Stimulated activated CD4-positive, alpha-beta T cell treated with anti-CD3 and anti-CD28 coated beads, Interleukin-2, amount 100 ng/mL, for 24 hours (primary cell): ENCODE measurements at regions not wholly inside any gene's neighbourhood (a gene's known extent, or its start where the extent isn't known, plus 50 kb on each side); places are given as distances from the start of the nearest gene placed in this dataset.
A peak's percentile ranks its signal among the peaks of the same experiment; 100 is the strongest.
"Not testable (repeated sequence)": the region's sequence is repeated elsewhere in the genome, so short reads cannot be mapped to it uniquely, and the experiment has no call there.

ENCODE experiments used
- DNase-seq, 2 donors: peaks; one replicate each; pipeline ENCODE4 v3.0.0-alpha.2; 2020

- DNase-seq = no peak
Observed at GRCh38 chr12:18008642-18009041, 81.4 kb downstream of the RERGL start.

GRCh38 chr12:17999174-17999801, 90.7 kb downstream of the RERGL start:
- DNase-seq = no peak

GRCh38 chr12:17992002-17992656, 97.9 kb downstream of the RERGL start:
- peak in 1 of 2 donors; percentile 6 for DNase-seq

GRCh38 chr12:17982556-17982955, 107.4 kb downstream of the RERGL start:
- DNase-seq = no peak

GRCh38 chr12:17976202-17976601, 113.8 kb downstream of the RERGL start:
- no peak for DNase-seq

- no peak for DNase-seq
Observed at GRCh38 chr12:17975763-17976162, 114.2 kb downstream of the RERGL start.

GRCh38 chr12:17975239-17975638, 114.8 kb downstream of the RERGL start:
- DNase-seq = no peak

- no peak for DNase-seq
Observed at GRCh38 chr12:17971850-17972249, 118.1 kb downstream of the RERGL start.

- DNase-seq = no peak
Observed at GRCh38 chr12:17954788-17955187, 135.2 kb downstream of the RERGL start.

GRCh38 chr12:17950898-17951297, 139.1 kb downstream of the RERGL start:
- DNase-seq = no peak

GRCh38 chr12:17949558-17950141, 140.3 kb downstream of the RERGL start:
- DNase-seq = no peak

- DNase-seq = no peak
Observed at GRCh38 chr12:17928708-17929366, 161.2 kb downstream of the RERGL start.

- no peak for DNase-seq
Observed at GRCh38 chr12:17918013-17918412, 172.0 kb downstream of the RERGL start.

GRCh38 chr12:17884581-17884980, 205.4 kb downstream of the RERGL start:
- no peak for DNase-seq

- DNase-seq = no peak
Observed at GRCh38 chr12:17878714-17879113, 211.3 kb downstream of the RERGL start.

GRCh38 chr12:17875230-17875629, 214.8 kb downstream of the RERGL start:
- DNase-seq = no peak

GRCh38 chr12:17866802-17867201, 223.2 kb downstream of the RERGL start:
- DNase-seq = no peak

GRCh38 chr12:17855548-17855947, 234.4 kb downstream of the RERGL start:
- DNase-seq = not testable (repeated sequence)

- no peak for DNase-seq
Observed at GRCh38 chr12:17853054-17853453, 236.9 kb downstream of the RERGL start.

GRCh38 chr12:17841496-17841895, 248.5 kb downstream of the RERGL start:
- DNase-seq = no peak

- no peak for DNase-seq
Observed at GRCh38 chr12:17829813-17830212, 260.2 kb downstream of the RERGL start.

- no peak for DNase-seq
Observed at GRCh38 chr12:17818931-17819330, 271.1 kb downstream of the RERGL start.

- DNase-seq = no peak
Observed at GRCh38 chr12:17810399-17810798, 279.6 kb downstream of the RERGL start.

GRCh38 chr12:17809206-17809605, 280.8 kb downstream of the RERGL start:
- no peak for DNase-seq
